ENCODE measurements at regions not wholly inside any gene's neighbourhood (a gene's known extent, or its start where the extent isn't known, plus 50 kb on each side); places are given as distances from the start of the nearest gene placed in this dataset.

GRCh38 chr12:91922674-91923073 is 223.0 kb downstream of the BTG1 start:
- no peak for DNase-seq (ENCODE audit: low read depth in 2 of 2)

DNA sequence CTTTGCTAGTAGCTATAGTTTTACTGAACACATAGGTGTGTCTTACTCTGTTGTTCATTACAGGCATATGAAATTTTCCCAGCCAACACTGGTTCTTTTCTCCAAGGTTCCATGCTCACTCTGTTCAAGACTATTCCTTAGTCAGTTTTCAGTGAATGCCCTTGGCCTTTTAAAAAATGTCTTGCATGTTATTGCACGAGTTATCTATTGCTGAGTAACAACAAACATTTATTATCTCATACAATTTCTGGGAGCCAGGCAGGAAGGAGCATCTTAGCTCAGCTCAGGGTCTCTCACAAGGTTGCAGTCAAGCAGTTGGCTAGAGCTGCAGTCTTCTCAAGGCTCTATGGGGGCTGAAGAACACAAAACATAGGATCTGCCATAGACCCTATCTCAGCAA is 223.5 kb downstream of the BTG1 start:
- DNase-seq (ENCODE audit: low read depth in 2 of 2) = no peak

- no peak for DNase-seq (ENCODE audit: low read depth in 2 of 2)
These were observed 224.1 kb downstream of the BTG1 start for GRCh38 chr12:91921555-91921954.

- no peak for DNase-seq (ENCODE audit: low read depth in 2 of 2)
These were observed 224.9 kb downstream of the BTG1 start for GRCh38 chr12:91920741-91921140.

- no peak for DNase-seq (ENCODE audit: low read depth in 2 of 2)
These were observed 225.4 kb downstream of the BTG1 start for GRCh38 chr12:91920276-91920675.

DNA sequence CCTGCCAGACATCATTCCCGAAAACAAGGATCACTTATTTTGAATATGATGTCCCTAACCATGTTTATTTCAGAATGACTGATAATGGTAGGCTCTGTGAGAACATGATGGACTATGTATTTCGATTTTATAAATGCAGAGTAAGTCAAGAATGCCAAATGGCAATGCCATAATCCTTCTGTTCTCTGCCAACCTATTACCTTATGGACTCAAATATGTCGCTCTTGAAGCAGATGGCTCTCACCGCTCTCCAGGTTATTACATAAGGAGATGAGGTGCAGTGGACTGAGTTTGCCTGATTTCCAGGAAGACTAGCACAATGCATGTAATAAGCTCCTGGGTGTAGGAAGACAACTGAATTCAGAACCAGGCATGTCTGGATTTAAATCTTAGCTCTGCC is 227.2 kb downstream of the BTG1 start:
- DNase-seq (ENCODE audit: low read depth in 2 of 2) = no peak

- DNase-seq (ENCODE audit: low read depth in 2 of 2) = no peak
These were observed 230.9 kb downstream of the BTG1 start for GRCh38 chr12:91914701-91915100.

DNA sequence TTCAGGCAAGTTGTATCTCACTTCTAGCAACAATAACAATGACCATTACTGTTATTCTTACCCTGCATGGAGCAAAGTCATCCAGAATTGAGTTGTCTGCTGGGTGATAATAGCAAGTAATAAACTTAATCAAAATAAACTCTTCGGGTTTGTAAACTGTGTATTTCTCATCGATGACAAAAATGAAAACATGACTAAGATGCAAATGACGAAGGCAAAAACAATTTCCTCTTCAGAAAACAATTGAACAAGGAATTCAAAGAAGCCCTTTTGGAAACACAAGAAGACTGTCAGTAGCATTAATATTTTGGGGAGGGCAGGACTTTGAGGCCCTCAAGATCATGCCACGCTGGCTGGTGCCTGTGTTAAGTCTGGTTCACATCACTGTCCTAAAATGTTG is 232.0 kb downstream of the BTG1 start:
- DNase-seq (ENCODE audit: low read depth in 2 of 2) = no peak

- no peak for DNase-seq (ENCODE audit: low read depth in 2 of 2)
These were observed 232.5 kb downstream of the BTG1 start for GRCh38 chr12:91913124-91913523.

DNA sequence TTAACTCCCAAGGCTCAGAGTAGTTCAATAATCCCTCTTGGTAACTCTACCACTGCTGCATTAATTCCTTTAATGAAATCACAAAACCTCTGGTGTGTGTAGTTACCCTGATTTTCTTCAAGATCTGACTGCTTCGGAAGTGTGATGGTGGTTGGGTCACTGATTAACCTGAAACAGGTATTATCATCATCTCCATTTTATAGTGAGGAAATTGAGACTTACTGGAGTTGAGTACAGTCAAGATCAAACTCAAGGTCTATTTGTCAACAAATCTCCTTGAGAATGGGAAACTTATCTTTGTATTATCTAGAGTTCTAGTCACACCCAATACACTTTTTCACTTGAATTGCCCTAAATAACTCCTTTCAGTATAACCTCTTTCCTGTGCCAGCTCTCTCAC is 233.5 kb downstream of the BTG1 start:
- DNase-seq (ENCODE audit: low read depth in 2 of 2) = no peak

GRCh38 chr12:91910871-91911388 is 234.7 kb downstream of the BTG1 start:
- no peak for DNase-seq (ENCODE audit: low read depth in 2 of 2)

DNA sequence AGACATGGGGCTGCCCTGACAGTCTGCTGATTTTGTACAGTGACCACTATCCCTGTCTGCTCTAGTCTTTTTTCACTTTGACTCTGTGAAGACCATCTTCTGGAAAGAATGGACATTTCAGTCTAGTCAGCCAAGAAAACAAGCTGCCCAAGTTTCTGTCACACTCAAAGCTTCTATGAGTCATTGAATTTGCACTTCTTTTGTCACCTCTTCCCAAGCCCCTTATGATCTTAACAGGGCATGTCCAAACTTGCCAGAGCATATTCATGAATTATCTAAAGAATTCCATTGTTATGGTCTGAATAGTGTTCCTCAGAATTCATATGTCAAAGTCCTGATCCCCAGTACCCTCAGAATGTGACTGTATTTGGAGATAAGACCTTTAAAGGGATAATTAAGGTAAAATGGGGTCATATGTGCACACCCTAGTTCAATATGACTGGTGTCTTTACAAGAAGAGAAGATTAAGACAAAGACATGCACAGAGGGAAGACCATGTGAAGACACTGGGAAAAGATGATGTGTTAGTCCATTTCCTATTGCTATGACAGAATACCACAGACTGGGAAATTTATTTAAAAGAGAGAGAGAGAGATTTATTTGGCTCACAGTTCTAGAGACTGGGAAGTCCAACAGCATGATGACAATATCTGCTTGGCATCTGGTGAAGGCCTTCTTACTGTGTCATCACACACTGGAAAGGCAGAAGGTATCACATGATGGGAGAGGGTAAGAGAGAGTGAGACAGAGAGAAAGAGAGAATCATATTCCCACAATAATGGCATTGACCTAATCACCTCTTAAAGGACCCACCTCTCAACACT is 242.6 kb downstream of the BTG1 start:
- DNase-seq (ENCODE audit: low read depth in 2 of 2) = no peak

DNA sequence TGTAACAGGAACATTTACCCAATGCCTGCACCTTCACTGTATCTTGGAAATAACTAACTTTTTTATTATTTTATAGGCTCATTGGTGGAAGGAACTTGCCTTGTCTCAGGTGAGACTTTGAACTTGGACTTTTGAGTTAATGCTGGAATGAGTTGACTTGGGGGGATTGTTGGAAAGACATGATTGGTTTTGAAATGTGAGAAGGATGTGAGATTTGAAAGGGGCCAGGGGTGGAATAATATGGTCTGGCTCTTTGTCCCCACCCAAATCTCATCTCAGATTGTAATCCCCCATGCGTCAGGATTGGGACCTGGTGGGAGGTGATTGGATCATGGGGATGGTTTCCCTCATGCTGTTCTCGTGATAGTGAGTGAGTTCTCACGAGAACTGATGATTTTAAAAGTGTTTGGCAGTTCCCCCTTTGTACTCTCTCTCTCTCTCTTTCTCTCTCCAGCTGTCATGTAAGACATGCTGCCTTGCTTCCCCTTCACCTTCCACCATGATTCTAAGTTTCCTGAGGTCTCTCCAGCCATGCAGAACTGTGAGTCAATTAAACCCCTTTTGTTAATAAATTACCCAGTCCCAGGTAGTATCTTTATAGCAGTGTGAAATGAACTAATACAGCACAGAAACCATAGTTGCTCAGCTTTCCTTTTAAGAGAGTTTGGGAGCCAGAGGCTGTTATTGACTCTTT is 244.1 kb downstream of the BTG1 start:
- no peak for DNase-seq (ENCODE audit: low read depth in 2 of 2)

DNA sequence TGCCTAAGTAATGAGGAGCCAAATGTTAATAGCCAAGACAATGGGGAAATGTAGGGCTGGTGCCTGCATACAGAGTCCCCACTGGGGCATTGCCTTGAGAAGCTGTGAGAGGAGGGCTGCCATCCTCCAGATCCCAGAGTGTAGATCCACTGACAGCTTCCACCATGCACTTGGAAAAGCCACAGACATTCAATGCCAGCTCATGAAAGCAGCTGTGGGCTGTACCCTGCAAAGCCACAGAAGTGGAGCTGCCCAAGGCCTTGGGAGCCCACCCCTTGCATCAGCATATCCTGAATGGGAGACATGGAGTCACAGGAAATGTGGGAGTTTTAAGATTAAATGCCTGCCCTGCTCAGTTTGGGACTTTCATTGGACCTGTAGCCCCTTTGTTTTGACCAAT is 244.7 kb downstream of the BTG1 start:
- DNase-seq (ENCODE audit: low read depth in 2 of 2) = no peak

DNA sequence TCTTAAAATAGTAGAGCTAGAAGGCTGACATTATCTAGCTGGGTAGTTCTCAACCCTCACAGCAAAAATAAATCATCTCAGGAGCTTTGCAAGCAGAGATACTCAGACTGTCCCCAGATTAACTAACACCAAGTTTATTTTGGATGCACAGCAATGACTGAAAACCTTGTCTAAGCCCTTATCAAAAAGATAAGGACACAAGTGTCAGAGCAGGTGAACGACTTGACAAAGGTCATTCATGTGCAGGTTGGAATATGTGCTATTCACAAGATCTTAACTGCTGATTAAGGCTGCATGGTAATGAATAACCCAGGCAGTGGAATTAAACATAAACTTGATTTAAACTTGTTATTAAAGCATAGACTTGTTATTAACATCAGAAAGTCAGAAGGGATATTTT is 246.6 kb downstream of the BTG1 start:
- no peak for DNase-seq (ENCODE audit: low read depth in 2 of 2)

DNA sequence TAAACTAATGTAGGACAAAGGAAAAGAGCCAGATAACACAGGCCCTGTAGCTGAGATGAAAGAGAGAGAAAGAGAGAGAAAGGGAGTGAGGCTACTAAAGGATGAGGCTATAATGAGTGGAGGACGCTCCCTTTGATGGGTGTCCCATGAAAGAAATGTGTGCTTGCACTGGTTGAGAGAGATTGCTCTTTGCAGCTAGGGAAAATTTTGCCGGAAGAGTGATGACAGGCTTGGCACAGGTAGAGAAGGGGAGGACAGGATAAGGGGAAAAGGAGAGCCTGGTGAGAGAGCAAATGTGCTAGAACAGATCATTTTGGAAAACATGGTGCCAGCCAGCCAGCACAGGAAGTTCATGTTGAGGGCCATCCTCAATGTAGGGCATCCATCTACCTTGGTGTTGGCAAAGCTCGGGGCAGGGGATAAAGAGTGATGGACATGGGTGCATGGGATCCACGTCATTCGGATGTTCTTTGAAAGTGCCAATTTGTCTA is 248.6 kb downstream of the BTG1 start:
- DNase-seq (ENCODE audit: low read depth in 2 of 2) = no peak

- no peak for DNase-seq (ENCODE audit: low read depth in 2 of 2)
These were observed 249.2 kb downstream of the BTG1 start for GRCh38 chr12:91896286-91897024.

DNA sequence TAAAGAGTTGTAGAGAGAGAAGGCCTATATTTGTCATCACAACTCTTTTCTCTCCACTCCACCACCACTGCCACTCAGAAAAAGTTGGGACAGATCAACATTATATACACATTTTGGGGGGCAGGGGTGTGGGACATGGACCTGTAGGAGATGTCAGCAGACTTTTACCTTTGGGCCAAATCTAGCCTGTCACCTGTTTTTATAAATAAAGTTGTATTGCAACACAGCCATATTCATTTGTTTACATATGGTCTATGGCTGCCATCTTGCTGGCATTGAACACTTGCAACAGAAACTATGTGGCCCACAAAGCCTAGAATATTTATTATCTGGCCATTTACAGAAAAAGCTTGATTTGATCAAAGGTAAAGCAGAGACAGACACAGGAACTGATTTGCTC is 250.7 kb downstream of the BTG1 start:
- DNase-seq (ENCODE audit: low read depth in 2 of 2) = no peak

DNA sequence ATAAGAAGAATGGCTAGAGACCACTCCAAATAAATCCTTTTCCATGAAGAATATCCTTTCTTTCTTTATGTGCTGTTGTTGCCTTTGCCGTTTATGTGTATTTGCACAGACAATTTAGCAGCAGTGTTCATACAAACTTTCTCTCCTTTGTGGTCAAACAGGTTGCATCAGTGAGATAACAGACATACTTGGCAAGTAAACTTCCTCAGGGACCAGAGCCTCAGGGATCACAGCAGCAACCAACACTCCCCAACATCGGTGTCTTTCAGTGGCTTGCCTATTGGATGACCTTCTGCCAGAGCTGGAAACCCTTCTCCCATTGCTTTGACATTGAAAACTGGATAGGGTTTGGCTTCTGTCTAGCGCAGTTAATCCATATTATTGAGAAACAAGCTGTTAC is 252.2 kb downstream of the BTG1 start:
- DNase-seq (ENCODE audit: low read depth in 2 of 2) = no peak

GRCh38 chr12:91892081-91892855 is 253.4 kb downstream of the BTG1 start:
- DNase-seq (ENCODE audit: low read depth in 2 of 2) = no peak

DNA sequence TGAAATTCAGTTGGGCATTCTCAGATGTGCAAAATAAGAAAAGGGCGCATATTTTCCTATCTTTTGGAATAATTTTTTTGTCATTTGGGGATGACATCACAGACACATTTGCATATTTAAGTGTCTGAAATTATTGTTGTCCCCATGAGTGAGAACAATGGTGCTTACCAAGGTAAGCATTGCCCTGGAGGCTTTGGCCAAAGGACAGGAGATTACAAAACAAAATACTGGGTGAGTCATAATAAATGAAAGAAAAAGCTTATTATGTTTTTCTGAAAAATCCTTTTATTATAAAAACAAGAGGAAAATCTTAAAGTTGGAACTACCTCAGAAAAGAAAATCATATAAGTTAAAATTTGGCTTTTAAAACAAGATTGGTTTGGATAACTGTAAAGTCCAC is 254.9 kb downstream of the BTG1 start:
- no peak for DNase-seq (ENCODE audit: low read depth in 2 of 2)

DNA sequence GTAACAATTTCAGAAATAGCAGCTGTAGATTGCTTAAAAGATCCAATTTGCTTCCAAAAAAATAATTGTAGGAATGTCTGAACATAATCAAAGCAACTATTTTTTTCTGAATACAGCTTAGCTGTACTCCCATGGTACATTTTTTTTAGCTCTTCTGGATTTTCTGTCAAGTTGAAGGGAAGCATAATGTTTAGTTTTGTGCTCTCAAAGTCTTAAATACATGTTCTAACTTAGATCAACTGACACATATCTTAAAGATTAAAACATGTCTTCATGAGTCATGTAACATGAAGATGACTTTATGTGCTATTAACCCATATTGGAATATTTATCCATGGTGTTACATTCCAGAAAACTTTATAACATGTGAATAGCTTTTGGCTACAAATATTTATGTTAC is 255.7 kb downstream of the BTG1 start:
- DNase-seq (ENCODE audit: low read depth in 2 of 2) = no peak

Data from stimulated activated CD4-positive, alpha-beta T cell treated with anti-CD3 and anti-CD28 coated beads, Interleukin-4, amount 100 ng/mL, for 48 hours (primary cell).